Gastrocnemius medialis (tissue), 4 donors: ENCODE measurements at regions not wholly inside any gene's neighbourhood (a gene's known extent, or its start where the extent isn't known, plus 50 kb on each side); places are given as distances from the start of the nearest gene placed in this dataset.

Experiments
- ATAC-seq, 2 donors: fragments of 150-250 bp; one replicate each; pipeline ENCODE4 v1.9.1; 2016
- DNase-seq, 2 donors: peaks; one replicate each; pipeline ENCODE4 v3.0.0-alpha.2; 2019
- H3K27ac ChIP-seq, 4 donors: fragments of 200-600 bp; sonication (generic); 1 replicate in 1 of 4; 2 replicates in 3 of 4; pipeline ENCODE4 v1.5.1; 2016 to 2018; ENCODE audit warnings: mild to moderate bottlenecking in 2 of 4, moderate library complexity in 1 of 4
- H3K27me3 ChIP-seq, 3 donors: fragments of 200-600 bp; sonication (generic) in 2 of 3; 1 replicate in 1 of 3; 2 replicates in 2 of 3; pipeline versions ENCODE4 v1.5.1 to v1.6.0; 2016 to 2019; ENCODE audit warnings: mild to moderate bottlenecking in 1 of 3, moderate library complexity in 1 of 3
- H3K36me3 ChIP-seq, 2 donors: fragments of 200-600 bp; sonication (generic) in 1 of 2; one replicate each; pipeline ENCODE4 v1.5.1; 2017 to 2018
- H3K4me1 ChIP-seq, 2 donors: fragments of 200-600 bp; sonication (generic) in 1 of 2; one replicate each; pipeline ENCODE4 v1.5.1; 2016 to 2017; ENCODE audit warnings: mild to moderate bottlenecking in 2 of 2
- H3K4me3 ChIP-seq, 4 donors: fragments of 200-600 bp; sonication (generic) in 3 of 4; 1 replicate in 1 of 4; 2 replicates in 3 of 4; pipeline ENCODE4 v1.5.1; 2016 to 2019; ENCODE audit warnings: mild to moderate bottlenecking in 2 of 4
- H3K9me3 ChIP-seq, 3 donors: fragments of 200-600 bp; sonication (generic) in 2 of 3; 1 replicate in 1 of 3; 2 replicates in 2 of 3; pipeline ENCODE4 v1.5.1; 2016 to 2019
- CTCF ChIP-seq, 5 experiments: fragments of 450-650 bp in 3 of 5; fragments of 200-600 bp in 2 of 5; sonication (generic) in 2 of 5; IDR thresholded peaks in 4 of 5; conservative IDR thresholded peaks in 1 of 5; 1 replicate in 4 of 5; 2 replicates in 1 of 5; pipeline ENCODE4 v1.5.1; 2016 to 2019; ENCODE audit warnings: antibody characterized with exemption in 5 of 5, mild to moderate bottlenecking in 3 of 5, moderate library complexity in 3 of 5
- POLR2A ChIP-seq, 2 donors: fragments of 450-650 bp; IDR thresholded peaks; one replicate each; pipeline ENCODE4 v1.6.1; 2017; ENCODE audit warnings: antibody characterized with exemption in 2 of 2, mild to moderate bottlenecking in 2 of 2, moderate library complexity in 2 of 2
- in situ Hi-C, 4 donors: fragments of 200-750 bp; cut with MboI; loops; one replicate each; pipeline versions ENCODE4 v1.15.0 to v1.8.0; 2017; ENCODE audit warnings: low sequenced_read_pairs in 4 of 4
- intact Hi-C: fragments of 100-400 bp; cut with DNase I; formaldehyde crosslinking; loops from one replicate; pipeline ENCODE4 v1.15.1; 2023; ENCODE audit warnings: low total_unique reads

GRCh38 chr22:48080316-48081165 is 1318.1 kb downstream of the TBC1D22A start:
- Histone ChIP-seq H3K9me3 (no peaks in the 10 kb centered on the region), H3K27ac (no peak overlapping the region), H3K4me1 (no peaks in the 10 kb centered on the region), H3K4me3 (no peak overlapping the region), H3K36me3 (no peaks in the 10 kb centered on the region), H3K27me3 (no peaks in the 10 kb centered on the region)
- in situ Hi-C loops (no loop called here), intact Hi-C loops (no loop called here)
- DNase-seq (no peak), ATAC-seq (no peak)
- TF ChIP-seq POLR2A (IDR thresholded peaks at IDR 0.05) (no peak), CTCF (IDR thresholded peaks at IDR 0.05 in 4 of 5, conservative IDR thresholded peaks at IDR 0.05 in 1 of 5) (no peak)

GRCh38 chr22:48079505-48080290 is 1317.2 kb downstream of the TBC1D22A start:
- TF ChIP-seq CTCF (IDR thresholded peaks at IDR 0.05 in 4 of 5, conservative IDR thresholded peaks at IDR 0.05 in 1 of 5), result no peak
- no peak for TF ChIP-seq POLR2A (IDR thresholded peaks at IDR 0.05)
- Histone ChIP-seq H3K4me1 (no peaks in the 10 kb centered on the region), H3K9me3 (no peaks in the 10 kb centered on the region), H3K27me3 (no peaks in the 10 kb centered on the region), H3K4me3 (no peak overlapping the region), H3K36me3 (no peaks in the 10 kb centered on the region), H3K27ac (no peak overlapping the region)
- no peak for ATAC-seq
- in situ Hi-C loops (no loop called here), intact Hi-C loops (no loop called here)
- no peak for DNase-seq

GRCh38 chr22:48078825-48079224 is 1316.4 kb downstream of the TBC1D22A start:
- DNase-seq (no peak), ATAC-seq (no peak)
- Histone ChIP-seq H3K4me1 (no peaks in the 10 kb centered on the region), H3K36me3 (no peaks in the 10 kb centered on the region), H3K4me3 (no peak overlapping the region), H3K27ac (no peak overlapping the region), H3K27me3 (no peaks in the 10 kb centered on the region), H3K9me3 (no peaks in the 10 kb centered on the region)
- intact Hi-C loops (no loop called here), in situ Hi-C loops (no loop called here)
- TF ChIP-seq POLR2A (IDR thresholded peaks at IDR 0.05), result no peak
- TF ChIP-seq CTCF (IDR thresholded peaks at IDR 0.05 in 4 of 5, conservative IDR thresholded peaks at IDR 0.05 in 1 of 5), result no peak

GRCh38 chr22:48077699-48078098 is 1315.2 kb downstream of the TBC1D22A start:
- H3K27me3 ChIP-seq, result no peaks in the 10 kb centered on the region

More at GRCh38 chr22:48077699-48078098, 1315.2 kb downstream of the TBC1D22A start:
- Histone ChIP-seq H3K9me3 (no peaks in the 10 kb centered on the region), H3K4me3 (no peak overlapping the region), H3K36me3 (no peaks in the 10 kb centered on the region), H3K27ac (no peak overlapping the region), H3K4me1 (no peaks in the 10 kb centered on the region)
- TF ChIP-seq POLR2A (IDR thresholded peaks at IDR 0.05) (no peak), CTCF (IDR thresholded peaks at IDR 0.05 in 4 of 5, conservative IDR thresholded peaks at IDR 0.05 in 1 of 5) (no peak)
- intact Hi-C loops (no loop called here), in situ Hi-C loops (no loop called here)
- ATAC-seq, result no peak
- no peak for DNase-seq
